IPS-18c (cell line): ENCODE measurements at regions not wholly inside any gene's neighbourhood (a gene's known extent, or its start where the extent isn't known, plus 50 kb on each side); places are given as distances from the start of the nearest gene placed in this dataset.

Experiments
- H3K4me3 ChIP-seq: 2 replicates; pipeline ENCODE4 v1.7.0; 2013; ENCODE audit warnings: low read depth, mild to moderate bottlenecking, low read length, moderate library complexity; ENCODE audit not compliant: insufficient read depth
- H3K9me3 ChIP-seq: one replicate; pipeline ENCODE4 v1.6.1; 2013; ENCODE audit warnings: mild to moderate bottlenecking, low read length, moderate library complexity; ENCODE audit not compliant: control insufficient read depth, insufficient read depth

GRCh38 chr2:188203776-188204175, 87.9 kb upstream of the GULP1 start:
- H3K9me3 ChIP-seq: no peaks in the 10 kb centered on the region

GRCh38 chr2:188204824-188205223, 86.8 kb upstream of the GULP1 start:
- Histone ChIP-seq H3K9me3 (no peaks in the 10 kb centered on the region), H3K4me3 (no peak overlapping the region)

More at GRCh38 chr2:188203776-188204175, 87.9 kb upstream of the GULP1 start:
- H3K4me3 ChIP-seq: no peak overlapping the region

- Histone ChIP-seq H3K9me3 (no peaks in the 10 kb centered on the region), H3K4me3 (no peak overlapping the region)
Measured at GRCh38 chr2:188207554-188207953, 84.1 kb upstream of the GULP1 start.

GRCh38 chr2:188209218-188209617, 82.5 kb upstream of the GULP1 start:
- Histone ChIP-seq H3K9me3 (no peaks in the 10 kb centered on the region), H3K4me3 (no peak overlapping the region)

- H3K4me3 ChIP-seq: no peak overlapping the region
- no peaks in the 10 kb centered on the region for H3K9me3 ChIP-seq
Measured at GRCh38 chr2:188217264-188217663, 74.4 kb upstream of the GULP1 start.

- H3K4me3 ChIP-seq: no peak overlapping the region
- H3K9me3 ChIP-seq: no peaks in the 10 kb centered on the region
Measured at GRCh38 chr2:188219541-188219940, 72.1 kb upstream of the GULP1 start.

GRCh38 chr2:188220535-188220934, 71.1 kb upstream of the GULP1 start:
- Histone ChIP-seq H3K9me3 (no peaks in the 10 kb centered on the region), H3K4me3 (no peak overlapping the region)

GRCh38 chr2:188227713-188228112, 64.0 kb upstream of the GULP1 start:
- Histone ChIP-seq H3K9me3 (no peaks in the 10 kb centered on the region), H3K4me3 (no peak overlapping the region)

GRCh38 chr2:188235364-188235763, 56.3 kb upstream of the GULP1 start:
- H3K4me3 ChIP-seq: no peak overlapping the region
- H3K9me3 ChIP-seq: peaks cover 4% of the 10 kb centered on the region

GRCh38 chr2:188238386-188238785, 53.3 kb upstream of the GULP1 start:
- Histone ChIP-seq H3K4me3 (no peak overlapping the region), H3K9me3 (peaks cover 4% of the 10 kb centered on the region)
